Stomach smooth muscle (tissue), 2 donors: ENCODE measurements at regions not wholly inside any gene's neighbourhood (a gene's known extent, or its start where the extent isn't known, plus 50 kb on each side); places are given as distances from the start of the nearest gene placed in this dataset.
"Not testable (repeated sequence)": the region's sequence is repeated elsewhere in the genome, so short reads cannot be mapped to it uniquely, and the experiment has no call there.

Experiments used
- H3K27ac ChIP-seq: one replicate; pipeline ENCODE4 v1.7.0; 2013; ENCODE audit warnings: mild to moderate bottlenecking, low read length, inconsistent platforms
- H3K27me3 ChIP-seq, 2 donors: one replicate each; pipeline ENCODE4 v1.7.0; 2013; ENCODE audit warnings: low read length in 2 of 2; ENCODE audit not compliant: insufficient read depth in 2 of 2, control insufficient read depth in 1 of 2
- H3K36me3 ChIP-seq, 2 donors: one replicate each; pipeline ENCODE4 v1.7.0; 2013; ENCODE audit warnings: low read length in 2 of 2; ENCODE audit not compliant: control insufficient read depth in 2 of 2, insufficient read depth in 2 of 2
- H3K4me1 ChIP-seq: one replicate; pipeline ENCODE4 v1.7.0; 2013; ENCODE audit warnings: low read length; ENCODE audit not compliant: control insufficient read depth, insufficient read depth
- H3K4me3 ChIP-seq, 2 donors: one replicate each; pipeline ENCODE4 v1.7.0; 2013; ENCODE audit warnings: low read length in 2 of 2
- H3K9ac ChIP-seq, 2 donors: one replicate each; pipeline ENCODE4 v1.7.0; 2013; ENCODE audit warnings: low read length in 2 of 2, mild to moderate bottlenecking in 1 of 2
- H3K9me3 ChIP-seq, 2 donors: one replicate each; pipeline ENCODE4 v1.7.0; 2013; ENCODE audit warnings: low read length in 2 of 2; ENCODE audit not compliant: control insufficient read depth in 2 of 2
- donor health status: healthy.
- donor health status: Pancreatic carcinoma.

DNA sequence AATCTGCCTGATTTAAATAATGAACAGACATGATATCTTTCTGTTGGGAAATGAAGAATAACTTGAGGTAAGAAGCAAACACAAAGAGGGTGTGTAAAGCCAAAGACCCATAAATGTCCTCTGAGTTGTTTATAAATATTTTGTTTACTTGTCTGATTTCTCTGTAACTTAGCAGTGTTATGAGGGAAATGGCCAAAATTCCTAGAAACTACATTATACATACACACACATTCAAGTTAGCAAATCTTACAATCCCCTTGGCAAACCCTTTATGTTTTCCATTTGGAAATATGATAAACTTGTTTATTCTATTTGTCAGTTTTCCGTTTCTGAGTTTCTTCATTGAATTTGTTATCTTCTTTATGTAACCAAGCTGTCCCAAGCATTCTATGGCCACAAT is 81.4 kb upstream of the TCF21 start:
- Histone ChIP-seq H3K4me1 (no peaks in the 10 kb centered on the region), H3K9ac (no peak overlapping the region), H3K27ac (no peak overlapping the region), H3K27me3 (no peaks in the 10 kb centered on the region), H3K36me3 (no peaks in the 10 kb centered on the region), H3K4me3 (no peak overlapping the region), H3K9me3 (no peaks in the 10 kb centered on the region)

DNA sequence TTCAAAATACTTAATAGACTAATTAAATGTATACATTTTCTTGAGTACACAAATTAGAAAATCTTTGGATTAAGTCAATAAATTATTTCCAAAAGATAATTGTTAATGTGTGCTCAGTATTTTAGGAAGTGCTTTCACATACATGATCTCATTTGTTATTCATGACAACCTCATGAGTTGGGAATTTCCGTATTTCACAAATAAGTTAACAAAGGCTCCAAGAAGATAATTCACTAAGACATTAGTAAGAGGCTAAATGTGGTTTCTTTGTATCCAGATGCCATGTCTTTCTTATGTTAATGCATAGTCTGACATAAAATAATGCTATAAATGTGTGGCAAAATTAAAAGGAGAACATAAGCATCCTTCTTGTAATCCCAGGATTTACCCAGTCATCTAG is 79.5 kb upstream of the TCF21 start:
- H3K27me3 ChIP-seq, result no peaks in the 10 kb centered on the region
- H3K4me1 ChIP-seq, result no peaks in the 10 kb centered on the region
- no peak overlapping the region for H3K4me3 ChIP-seq
- H3K9me3 ChIP-seq, result no peaks in the 10 kb centered on the region
- H3K27ac ChIP-seq, result no peak overlapping the region
- H3K36me3 ChIP-seq, result no peaks in the 10 kb centered on the region
- H3K9ac ChIP-seq, result no peak overlapping the region

DNA sequence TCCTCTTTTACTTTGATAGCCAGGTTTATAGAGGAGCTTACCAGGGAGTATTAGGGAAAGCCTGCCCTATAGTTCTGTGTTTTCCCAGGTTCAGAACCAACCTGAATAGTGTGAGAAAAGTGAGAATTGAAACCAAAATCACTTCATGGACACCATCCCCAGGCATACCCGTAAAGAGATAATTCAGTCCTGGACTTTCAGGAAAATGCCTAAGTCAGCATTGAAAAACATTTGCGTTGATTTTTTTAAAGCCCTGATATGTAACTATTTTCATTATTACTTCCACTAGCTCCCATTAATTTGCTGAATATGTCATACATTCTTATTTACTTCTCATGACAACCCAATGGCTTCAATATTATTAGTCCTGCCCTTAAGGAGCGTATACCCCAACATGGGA is 77.4 kb upstream of the TCF21 start:
- H3K36me3 ChIP-seq, result no peaks in the 10 kb centered on the region
- no peaks in the 10 kb centered on the region for H3K27me3 ChIP-seq
- H3K27ac ChIP-seq, result no peak overlapping the region
- no peaks in the 10 kb centered on the region for H3K9me3 ChIP-seq
- no peak overlapping the region for H3K4me3 ChIP-seq
- no peak overlapping the region for H3K9ac ChIP-seq
- no peaks in the 10 kb centered on the region for H3K4me1 ChIP-seq

DNA sequence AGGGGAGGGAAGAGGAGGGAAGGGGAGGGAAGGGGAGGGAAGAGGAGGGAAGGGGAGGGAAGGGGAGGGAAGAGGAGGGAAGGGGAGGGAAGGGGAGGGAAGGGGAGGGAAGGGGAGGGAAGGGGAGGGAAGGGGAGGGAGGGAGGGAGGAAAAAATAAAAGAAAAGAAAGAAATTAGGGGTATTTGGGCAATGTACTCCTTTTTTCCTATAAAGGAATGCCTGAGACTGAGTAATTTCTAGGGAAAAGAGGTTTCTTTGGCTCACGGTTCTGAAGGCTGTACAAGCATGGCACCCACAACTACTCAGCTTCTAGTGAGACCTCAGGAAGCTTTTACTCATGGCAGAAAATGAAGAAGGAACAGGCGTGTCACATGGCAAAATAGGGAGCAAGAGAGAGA is 76.5 kb upstream of the TCF21 start:
- not testable (repeated sequence) for H3K9ac ChIP-seq, H3K4me1 ChIP-seq, H3K27ac ChIP-seq, H3K4me3 ChIP-seq, H3K9me3 ChIP-seq, H3K27me3 ChIP-seq, H3K36me3 ChIP-seq

DNA sequence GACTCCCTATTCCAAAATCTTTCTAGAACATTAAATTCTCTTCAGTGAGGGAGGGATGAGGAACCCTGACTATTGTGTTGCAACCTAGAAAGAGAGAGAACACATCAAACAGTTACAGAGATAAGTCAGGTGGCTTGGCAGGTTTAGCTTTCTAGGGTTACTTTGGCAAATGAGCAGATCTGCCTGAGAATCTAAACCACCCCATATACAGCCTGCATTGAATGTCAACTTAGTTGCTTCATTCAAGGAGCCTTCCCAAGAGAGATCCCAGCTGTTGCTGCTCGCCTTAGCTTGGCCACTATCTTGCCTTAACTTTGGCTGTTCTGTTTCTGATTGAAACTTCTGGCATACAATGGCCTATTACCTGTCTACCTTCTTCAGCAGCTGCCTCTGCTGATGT is 74.7 kb upstream of the TCF21 start:
- Histone ChIP-seq H3K4me3 (no peak overlapping the region), H3K27me3 (no peaks in the 10 kb centered on the region), H3K27ac (no peak overlapping the region)

DNA sequence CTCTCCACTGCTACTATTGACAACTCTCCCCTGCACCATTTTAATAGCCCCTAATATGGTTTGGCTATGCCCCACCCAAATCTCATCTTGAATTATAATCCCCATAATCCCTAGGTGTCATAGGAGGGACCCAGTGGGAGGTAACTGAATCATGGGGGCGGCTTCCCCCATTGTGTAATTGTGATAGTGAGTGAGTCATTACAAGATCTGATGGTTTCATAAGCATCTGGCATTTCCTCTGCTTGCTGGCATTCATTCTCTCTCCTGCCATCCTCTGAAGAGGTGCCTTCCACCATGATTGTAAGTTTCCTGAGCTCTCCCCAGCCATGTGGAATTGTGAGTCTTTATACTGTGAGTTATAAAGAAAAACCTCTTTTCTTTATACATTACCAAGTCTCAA is 74.1 kb upstream of the TCF21 start:
- no peaks in the 10 kb centered on the region for H3K36me3 ChIP-seq
- H3K4me3 ChIP-seq, result no peak overlapping the region
- H3K9me3 ChIP-seq, result no peaks in the 10 kb centered on the region
- no peaks in the 10 kb centered on the region for H3K4me1 ChIP-seq
- no peak overlapping the region for H3K27ac ChIP-seq
- H3K27me3 ChIP-seq, result no peaks in the 10 kb centered on the region
- H3K9ac ChIP-seq, result no peak overlapping the region

More for the DNA sequence above, 74.7 kb upstream of the TCF21 start:
- Histone ChIP-seq H3K4me1 (no peaks in the 10 kb centered on the region), H3K36me3 (no peaks in the 10 kb centered on the region), H3K9ac (no peak overlapping the region), H3K9me3 (no peaks in the 10 kb centered on the region)

DNA sequence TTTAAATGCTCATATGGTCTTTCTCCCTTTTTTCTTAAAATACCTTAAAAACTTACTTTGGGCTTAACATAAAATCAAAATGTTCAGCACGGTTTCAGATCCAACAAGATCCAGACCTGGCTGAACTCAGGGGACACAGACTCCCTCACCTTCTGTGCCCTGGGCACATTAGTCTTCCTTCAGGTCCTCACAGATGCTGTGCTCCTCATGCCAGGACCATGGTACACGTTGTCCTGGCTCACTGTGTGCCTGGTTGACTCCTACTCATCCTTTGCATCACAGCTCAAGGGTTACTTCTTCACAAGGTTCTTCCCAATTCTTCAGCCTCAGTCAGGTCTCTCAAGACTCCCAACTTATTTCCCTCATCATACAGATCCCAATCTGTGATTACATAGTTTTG is 73.6 kb upstream of the TCF21 start:
- Histone ChIP-seq H3K9me3 (no peaks in the 10 kb centered on the region), H3K27me3 (no peaks in the 10 kb centered on the region), H3K27ac (no peak overlapping the region), H3K4me1 (no peaks in the 10 kb centered on the region), H3K9ac (no peak overlapping the region), H3K36me3 (no peaks in the 10 kb centered on the region), H3K4me3 (no peak overlapping the region)

DNA sequence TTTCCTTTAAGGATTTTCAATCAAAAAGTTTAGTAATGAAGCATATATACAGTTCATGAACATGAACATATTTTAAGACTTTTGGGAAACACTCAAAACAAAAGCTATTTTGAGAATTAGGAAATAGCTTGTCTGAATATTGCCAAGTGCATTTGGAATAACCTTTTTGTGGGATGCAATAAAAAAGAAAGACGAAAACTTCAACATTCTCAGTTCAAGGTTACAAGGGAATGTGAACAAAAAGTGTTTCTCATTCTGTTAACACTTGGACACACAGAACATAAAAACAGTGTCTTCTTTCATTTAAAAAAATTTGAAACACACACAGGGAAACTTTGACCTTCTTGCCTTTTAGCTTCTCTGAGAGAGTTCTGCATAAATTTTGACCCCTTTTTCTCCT is 72.7 kb upstream of the TCF21 start:
- H3K9me3 ChIP-seq, result no peaks in the 10 kb centered on the region
- no peak overlapping the region for H3K27ac ChIP-seq
- H3K4me3 ChIP-seq, result no peak overlapping the region
- no peaks in the 10 kb centered on the region for H3K36me3 ChIP-seq
- H3K4me1 ChIP-seq, result no peaks in the 10 kb centered on the region
- H3K27me3 ChIP-seq, result no peaks in the 10 kb centered on the region
- no peak overlapping the region for H3K9ac ChIP-seq

DNA sequence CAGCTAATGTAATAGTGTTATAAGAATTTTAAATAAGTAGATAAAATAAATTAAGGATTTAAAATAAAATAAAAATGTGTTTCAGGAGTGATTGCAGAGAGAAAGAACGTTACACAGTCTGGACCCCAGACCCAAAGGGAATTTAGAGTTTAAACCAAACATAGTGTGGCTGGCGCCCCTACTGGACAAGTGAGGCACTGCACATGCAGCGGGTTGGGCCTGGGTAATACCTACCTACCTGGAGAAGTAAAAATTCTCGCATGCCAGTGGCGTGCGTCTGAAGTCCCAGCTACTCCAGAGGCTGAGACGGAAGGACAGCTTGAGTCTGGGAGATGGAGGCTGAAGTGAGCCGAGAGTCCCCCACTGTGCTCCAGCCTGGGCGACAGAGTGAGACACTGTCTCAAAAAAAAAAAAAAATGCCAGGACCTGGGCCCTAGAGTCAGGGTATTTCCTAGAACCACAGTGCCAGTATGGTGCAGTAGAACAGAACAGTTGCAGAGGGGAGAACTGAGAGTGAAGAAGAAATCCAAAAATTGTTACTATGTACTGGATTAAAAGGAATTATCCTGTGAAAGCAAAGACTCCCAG is 71.4 kb upstream of the TCF21 start:
- Histone ChIP-seq H3K4me3 (no peak overlapping the region), H3K27ac (no peak overlapping the region), H3K36me3 (no peaks in the 10 kb centered on the region), H3K9ac (no peak overlapping the region), H3K9me3 (no peaks in the 10 kb centered on the region), H3K4me1 (no peaks in the 10 kb centered on the region), H3K27me3 (no peaks in the 10 kb centered on the region)

DNA sequence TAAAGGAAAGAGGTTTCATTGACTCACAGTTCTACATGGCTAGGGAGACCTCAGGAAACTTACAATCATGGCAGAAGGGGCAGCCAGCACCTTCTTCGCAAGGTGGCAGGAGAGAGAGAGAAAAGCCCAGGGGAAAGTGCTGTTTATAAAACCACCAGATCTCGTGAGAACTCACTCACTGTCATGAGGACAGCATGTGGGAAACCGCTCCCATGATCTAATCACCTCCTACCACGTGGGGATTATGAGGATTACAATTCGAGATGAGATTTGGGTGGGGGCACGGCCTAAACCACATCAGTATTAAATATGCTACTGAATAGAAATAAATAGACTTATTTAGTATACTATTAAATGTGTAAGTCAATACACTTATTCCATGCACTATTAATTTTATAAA is 70.6 kb upstream of the TCF21 start:
- no peak overlapping the region for H3K4me3 ChIP-seq
- H3K27me3 ChIP-seq, result no peaks in the 10 kb centered on the region
- H3K36me3 ChIP-seq, result no peaks in the 10 kb centered on the region
- no peaks in the 10 kb centered on the region for H3K4me1 ChIP-seq
- no peak overlapping the region for H3K27ac ChIP-seq
- no peak overlapping the region for H3K9ac ChIP-seq
- no peaks in the 10 kb centered on the region for H3K9me3 ChIP-seq

DNA sequence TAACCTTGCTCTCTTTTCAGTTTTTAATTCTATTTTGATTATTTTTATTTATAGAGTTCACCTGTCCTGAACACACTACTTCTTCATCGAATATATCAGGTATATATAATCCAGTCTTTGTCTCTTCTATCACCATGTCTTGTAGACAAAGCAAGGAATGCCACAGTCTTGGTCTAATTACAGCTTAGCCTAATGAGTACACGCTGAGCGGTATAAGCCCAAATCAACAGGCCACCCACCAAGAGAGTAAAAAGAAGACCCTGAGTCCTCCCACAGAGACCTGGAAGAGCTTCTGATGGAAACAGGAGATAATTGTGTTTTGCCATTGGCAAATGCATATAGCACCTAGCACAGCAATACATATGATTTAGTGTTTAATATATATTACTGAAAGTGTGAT is 68.7 kb upstream of the TCF21 start:
- Histone ChIP-seq H3K4me1 (no peaks in the 10 kb centered on the region), H3K27ac (no peak overlapping the region), H3K4me3 (no peak overlapping the region), H3K36me3 (no peaks in the 10 kb centered on the region), H3K9ac (no peak overlapping the region), H3K27me3 (no peaks in the 10 kb centered on the region), H3K9me3 (no peaks in the 10 kb centered on the region)
